Loucy (cell line): ENCODE measurements at regions not wholly inside any gene's neighbourhood (a gene's known extent, or its start where the extent isn't known, plus 50 kb on each side); places are given as distances from the start of the nearest gene placed in this dataset.

Experiments used
- CTCF ChIP-seq: fragments of 200-600 bp; sonication (generic); conservative IDR thresholded peaks from 2 replicates; pipeline ENCODE4 v1.5.1; 2014; ENCODE audit warnings: mild to moderate bottlenecking, antibody characterized with exemption, low read length
- EZH2phosphoT487 ChIP-seq: fragments of 200-600 bp; IDR thresholded peaks from 2 replicates; pipeline ENCODE4 v1.6.1; 2018; ENCODE audit warnings: antibody characterized with exemption, mild to moderate bottlenecking, moderate library complexity, borderline replicate concordance

GRCh38 chr4:178693816-178694215, 1251.6 kb upstream of the AGA start:
- TF ChIP-seq CTCF, result no peak
- no peak for TF ChIP-seq EZH2phosphoT487
